Stimulated activated CD8-positive, alpha-beta memory T cell treated with anti-CD3 and anti-CD28 coated beads, Interleukin-15, amount 100 ng/mL, for 48 hours (primary cell): ENCODE measurements at regions not wholly inside any gene's neighbourhood (a gene's known extent, or its start where the extent isn't known, plus 50 kb on each side); places are given as distances from the start of the nearest gene placed in this dataset.
"Not testable (repeated sequence)": the region's sequence is repeated elsewhere in the genome, so short reads cannot be mapped to it uniquely, and the experiment has no call there.

ENCODE experiments used
- DNase-seq, 2 donors: peaks; one replicate each; pipeline ENCODE4 v3.0.0-alpha.2; 2020; ENCODE audit warnings: low read depth in 2 of 2

DNA sequence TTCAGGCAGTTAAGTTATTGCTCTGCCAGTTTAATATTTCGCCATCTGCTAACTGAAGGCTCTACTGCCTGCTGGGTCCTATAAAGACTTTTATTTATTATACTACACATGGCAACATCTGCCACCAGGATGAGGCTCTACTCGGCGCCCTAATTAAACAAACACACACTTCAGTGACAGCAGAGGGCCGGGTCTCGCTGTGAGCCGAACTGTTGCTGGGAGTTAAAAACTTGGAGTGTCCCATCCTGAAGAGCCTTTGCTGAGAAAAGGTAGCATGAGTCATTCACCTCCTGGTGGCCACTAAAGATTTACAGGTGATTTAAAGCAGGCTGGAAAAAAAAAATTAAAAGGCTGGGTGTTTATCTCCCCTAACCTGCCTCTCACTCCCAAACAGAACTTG lies 183.7 kb downstream of the NPIPA8 start:
- not testable (repeated sequence) for DNase-seq

GRCh38 chr16:18148132-18148531 lies 188.4 kb downstream of the NPIPA8 start:
- not testable (repeated sequence) for DNase-seq

DNA sequence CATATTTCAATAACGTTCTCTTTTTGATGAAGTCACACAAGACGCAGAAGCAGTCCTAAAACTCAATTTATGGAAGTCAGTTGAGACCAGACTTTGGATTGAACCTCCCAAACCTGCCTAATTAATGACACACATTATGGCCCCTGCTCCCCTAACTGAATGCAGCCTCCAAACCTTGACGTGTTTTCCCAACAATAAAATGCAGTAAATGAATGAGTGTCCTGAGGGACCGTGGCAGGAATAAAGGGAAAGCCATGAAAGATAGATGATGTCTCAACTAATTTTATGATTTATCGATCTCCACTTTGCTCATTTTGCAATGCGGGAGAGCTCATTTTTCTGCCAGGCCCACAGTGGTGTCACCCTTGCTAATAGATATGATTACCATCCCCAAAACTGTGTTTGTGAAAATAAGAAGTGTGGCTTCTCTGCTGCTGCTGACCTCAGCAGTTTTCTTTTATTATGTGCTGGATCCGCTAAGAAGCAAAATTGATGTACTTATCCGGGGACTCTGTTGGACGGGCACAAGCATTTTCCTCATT lies 189.9 kb downstream of the NPIPA8 start:
- not testable (repeated sequence) for DNase-seq

DNA sequence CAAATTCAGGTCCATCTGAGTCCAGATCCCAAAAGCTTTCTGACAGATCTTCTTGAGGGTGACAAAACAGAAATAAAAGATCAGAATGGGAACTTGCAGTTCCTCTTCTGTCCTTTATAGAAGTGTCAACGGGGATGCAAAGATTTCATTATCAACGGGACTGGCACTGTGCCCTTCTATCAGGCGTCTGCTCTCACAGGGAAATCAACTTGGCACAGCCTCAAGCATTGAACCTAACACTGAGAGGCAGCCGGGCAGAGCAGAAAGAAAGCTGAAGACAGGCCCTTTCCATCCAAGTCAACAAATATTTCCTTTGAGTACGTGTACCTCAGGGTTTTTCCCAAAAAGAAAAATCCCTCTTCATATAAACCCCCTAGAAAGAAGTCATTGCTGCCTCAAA lies 194.5 kb downstream of the NPIPA8 start:
- not testable (repeated sequence) for DNase-seq

GRCh38 chr16:18136288-18136687 lies 200.2 kb downstream of the NPIPA8 start:
- DNase-seq = not testable (repeated sequence)

DNA sequence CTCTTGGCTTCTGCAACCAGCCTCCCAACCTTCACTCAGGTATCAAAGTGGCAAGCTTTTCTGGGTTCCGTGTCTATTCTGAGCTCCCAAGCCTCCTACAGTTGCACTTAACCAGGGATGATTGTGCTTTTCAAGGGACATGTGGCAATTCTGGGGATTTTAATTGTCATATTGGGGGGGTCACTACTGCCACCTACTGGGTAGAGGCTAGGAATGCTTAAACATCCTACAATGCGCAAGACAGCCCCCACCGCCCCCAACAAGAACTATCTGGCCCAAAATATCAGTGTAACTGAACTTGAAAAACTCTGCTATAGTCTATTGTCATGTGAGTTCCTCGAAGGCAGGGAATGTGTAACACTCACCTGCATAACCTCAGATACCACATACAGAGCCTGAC lies 201.5 kb downstream of the NPIPA8 start:
- not testable (repeated sequence) for DNase-seq

DNA sequence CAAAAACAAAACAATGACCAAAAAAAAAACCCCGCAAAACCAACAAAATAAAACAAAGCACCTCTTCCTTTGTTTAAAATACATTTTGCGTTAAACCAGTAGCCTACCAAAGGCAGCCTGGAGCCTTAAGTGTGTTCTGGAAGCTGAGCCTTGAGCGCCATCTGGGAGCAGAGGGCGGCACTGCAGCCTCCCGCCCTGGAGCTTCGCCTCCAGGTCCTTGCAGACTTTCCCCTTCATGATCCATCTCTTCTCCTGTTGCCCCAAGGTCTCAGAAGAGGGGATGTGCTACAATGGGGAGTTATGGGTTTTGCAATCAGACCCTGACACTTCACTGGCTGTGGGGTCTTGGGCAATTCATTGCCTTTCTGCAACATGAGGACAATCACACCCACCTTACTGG lies 204.9 kb downstream of the NPIPA8 start:
- not testable (repeated sequence) for DNase-seq

DNA sequence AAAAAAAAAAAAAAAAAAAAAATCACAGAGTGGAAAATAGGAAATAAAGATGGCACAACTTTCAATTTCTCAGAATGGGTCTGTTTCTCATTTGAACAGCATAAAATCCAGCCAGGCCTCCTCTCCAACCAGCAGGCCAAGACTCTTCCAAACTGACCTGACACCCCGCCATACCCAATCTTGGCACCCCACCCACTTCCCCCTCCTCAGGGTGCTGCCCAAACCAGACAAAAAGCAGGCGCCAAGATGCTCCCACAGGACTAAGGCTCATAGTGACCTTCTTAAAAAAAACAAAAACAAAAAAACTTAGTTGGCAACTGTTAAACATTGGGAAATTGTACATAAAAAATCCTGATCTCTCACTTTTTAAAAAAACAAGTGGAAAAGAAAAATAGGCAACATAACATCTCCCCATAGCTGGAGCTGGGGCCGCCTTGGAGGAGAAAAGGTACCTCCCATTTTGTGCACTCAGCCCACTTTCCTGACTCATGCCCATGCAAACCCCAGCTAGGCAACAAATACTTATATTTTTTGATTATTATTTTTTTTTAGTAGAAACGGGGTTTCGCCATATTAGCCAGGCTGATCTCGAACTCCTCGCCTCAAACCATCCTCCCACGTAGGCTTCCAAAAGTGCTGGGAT lies 205.9 kb downstream of the NPIPA8 start:
- DNase-seq = not testable (repeated sequence)

DNA sequence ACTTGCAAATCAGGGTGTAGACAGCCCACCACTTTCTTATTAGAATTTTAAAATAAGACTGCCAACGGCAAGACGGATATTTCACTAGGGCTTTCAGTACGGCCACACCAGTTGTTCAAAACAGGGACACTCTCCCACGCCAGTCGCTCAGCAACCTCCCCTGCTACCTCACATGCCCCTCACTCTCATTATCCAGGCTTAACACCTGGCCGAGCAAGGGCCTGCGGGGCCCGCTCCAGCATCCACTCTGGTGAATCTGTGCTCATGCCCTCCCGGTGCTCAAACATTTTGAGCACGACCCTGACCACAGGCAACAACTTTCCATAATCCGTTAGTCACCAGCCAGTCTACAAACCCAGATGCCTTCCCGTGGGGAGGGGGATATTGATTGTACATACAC lies 209.5 kb downstream of the NPIPA8 start:
- DNase-seq = not testable (repeated sequence)

DNA sequence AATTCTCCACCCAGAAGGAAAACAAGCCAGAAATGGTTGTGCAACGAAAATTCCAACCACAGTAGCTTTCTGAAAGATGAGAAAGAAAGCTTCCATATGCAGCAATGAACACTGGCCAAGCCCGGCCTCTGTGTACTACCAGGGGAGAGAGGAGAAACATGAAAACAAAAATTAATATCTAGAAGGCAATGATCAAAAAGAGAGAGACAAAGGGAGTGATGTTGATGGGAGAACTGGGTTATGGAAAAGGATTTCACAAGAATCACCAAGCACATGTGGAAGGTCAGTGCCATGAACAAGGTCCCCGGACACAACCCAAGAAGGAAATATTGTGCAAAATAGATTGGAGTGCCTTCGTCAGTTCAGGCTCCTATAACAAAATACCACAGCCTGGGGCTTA lies 217.4 kb downstream of the NPIPA8 start:
- not testable (repeated sequence) for DNase-seq

DNA sequence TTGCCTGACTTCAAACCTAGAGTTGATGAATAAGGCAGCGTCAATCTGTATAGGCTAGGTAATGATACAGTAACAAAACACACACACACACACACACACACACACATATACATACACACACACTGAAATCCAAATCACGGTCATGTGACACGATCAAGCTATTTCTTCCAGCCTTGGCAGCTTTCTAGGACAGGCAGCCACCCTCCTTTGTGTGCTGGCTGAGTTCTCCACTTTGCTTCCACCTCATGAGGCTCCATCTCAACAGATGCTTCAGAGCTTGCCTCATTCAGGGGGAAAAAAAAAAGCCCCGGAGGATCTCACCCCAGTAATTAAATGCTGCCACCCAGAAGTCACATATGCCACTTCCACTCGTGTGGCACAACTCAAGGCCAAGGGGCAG lies 217.9 kb downstream of the NPIPA8 start:
- not testable (repeated sequence) for DNase-seq

GRCh38 chr16:18118071-18118470 lies 218.5 kb downstream of the NPIPA8 start:
- DNase-seq = not testable (repeated sequence)

DNA sequence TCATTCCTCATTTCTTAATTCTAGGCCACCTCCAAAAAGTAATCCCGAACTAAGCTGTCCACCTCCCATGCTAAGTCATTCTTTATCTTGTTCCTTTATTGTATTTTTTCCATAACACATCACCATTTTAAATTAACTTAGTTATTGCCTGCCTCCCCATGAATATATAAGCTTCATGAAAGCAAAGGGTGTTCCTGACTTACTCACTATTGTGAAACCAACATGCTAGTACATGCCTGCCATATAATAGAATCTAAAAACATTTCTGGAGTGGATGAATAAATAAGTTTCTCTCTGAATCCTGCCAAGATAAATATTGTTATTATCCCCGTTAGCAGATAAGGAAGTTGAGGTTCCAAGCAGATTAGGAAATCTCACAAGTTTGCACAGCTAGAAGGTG lies 232.1 kb downstream of the NPIPA8 start:
- DNase-seq = not testable (repeated sequence)

- not testable (repeated sequence) for DNase-seq
Measured at GRCh38 chr16:18101077-18101476, 235.5 kb downstream of the NPIPA8 start.

GRCh38 chr16:18092605-18093004 lies 243.9 kb downstream of the NPIPA8 start:
- not testable (repeated sequence) for DNase-seq

GRCh38 chr16:18080658-18081363 lies 255.7 kb downstream of the NPIPA8 start:
- not testable (repeated sequence) for DNase-seq

- not testable (repeated sequence) for DNase-seq
Measured at GRCh38 chr16:18077910-18078309, 258.6 kb downstream of the NPIPA8 start.

GRCh38 chr16:18072161-18072560 lies 264.4 kb downstream of the NPIPA8 start:
- no peak for DNase-seq

GRCh38 chr16:18069683-18070082 lies 266.9 kb downstream of the NPIPA8 start:
- DNase-seq = no peak

DNA sequence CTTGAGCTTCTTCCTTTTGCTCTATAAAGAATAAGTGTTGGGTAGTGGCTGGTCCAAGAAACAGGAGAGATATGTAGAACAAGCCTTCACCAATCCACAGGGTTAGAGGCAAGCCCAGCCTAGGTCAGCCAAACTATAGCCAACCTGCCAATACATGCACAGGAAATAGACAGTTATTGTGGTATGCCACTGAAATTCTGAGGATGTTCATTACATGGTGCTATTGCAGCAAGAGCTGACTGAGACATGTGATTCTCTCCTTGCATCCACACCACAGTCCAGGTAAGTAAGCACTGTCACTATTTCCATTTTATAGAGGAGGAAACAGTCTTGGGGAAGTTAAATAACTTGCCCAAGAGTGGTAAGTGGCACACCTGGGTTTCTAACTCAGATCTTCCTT lies 268.1 kb downstream of the NPIPA8 start:
- no peak for DNase-seq

GRCh38 chr16:18062713-18063112 lies 273.8 kb downstream of the NPIPA8 start:
- DNase-seq = no peak

DNA sequence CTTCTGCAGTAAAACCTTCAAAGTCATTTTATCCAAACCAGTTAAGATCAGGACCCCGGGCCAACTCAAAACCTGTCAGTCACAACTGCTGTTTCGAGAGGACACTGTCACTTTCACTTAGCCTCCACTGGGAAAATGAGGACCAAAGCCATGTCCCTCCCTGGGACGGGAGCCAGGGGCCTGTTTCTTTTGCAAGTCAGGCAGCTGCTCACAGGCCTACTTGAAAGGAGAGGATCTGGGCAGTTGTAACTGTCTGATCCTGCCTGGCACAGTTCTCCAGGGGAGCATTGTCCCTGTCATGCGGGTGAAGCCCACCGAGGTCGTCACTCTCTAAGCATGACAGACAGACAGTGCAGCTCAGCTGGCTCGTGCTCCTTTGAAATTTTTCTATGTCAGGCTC lies 276.2 kb downstream of the NPIPA8 start:
- DNase-seq = no peak

DNA sequence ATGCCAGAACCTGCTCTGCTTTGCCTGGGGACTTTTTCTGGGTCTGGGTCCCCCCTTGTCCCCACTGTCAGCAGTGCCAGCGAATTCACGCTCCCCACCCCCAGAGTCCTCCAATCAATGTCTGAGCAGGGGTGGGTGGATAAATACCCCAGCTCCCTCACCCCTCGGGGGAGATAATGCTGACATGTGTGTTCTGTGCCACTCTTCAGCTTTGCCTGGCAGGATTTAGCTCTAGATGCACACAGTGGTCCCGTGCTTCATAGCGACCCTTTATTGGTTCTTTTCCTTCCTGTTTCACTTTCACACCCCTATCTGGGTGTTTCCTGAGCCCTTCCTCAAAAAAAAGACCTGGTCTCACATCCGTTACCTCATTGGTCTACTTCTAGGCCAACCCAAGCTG lies 277.0 kb downstream of the NPIPA8 start:
- DNase-seq = no peak
